NCI-H748 (cell line): ENCODE measurements at regions not wholly inside any gene's neighbourhood (a gene's known extent, or its start where the extent isn't known, plus 50 kb on each side); places are given as distances from the start of the nearest gene placed in this dataset.
"Not testable (repeated sequence)": the region's sequence is repeated elsewhere in the genome, so short reads cannot be mapped to it uniquely, and the experiment has no call there.

ENCODE experiments used
- DNase-seq: peaks from one replicate; lab custom pipeline; 2025; ENCODE audit not compliant: unreplicated experiment; lab: John Stamatoyannopoulos, UW

GRCh38 chr7:67882843-67883242 is 886.2 kb downstream of the TYW1 start:
- DNase-seq = no peak

- no peak for DNase-seq
Observed at GRCh38 chr7:67890316-67890715, 893.7 kb downstream of the TYW1 start.

DNA sequence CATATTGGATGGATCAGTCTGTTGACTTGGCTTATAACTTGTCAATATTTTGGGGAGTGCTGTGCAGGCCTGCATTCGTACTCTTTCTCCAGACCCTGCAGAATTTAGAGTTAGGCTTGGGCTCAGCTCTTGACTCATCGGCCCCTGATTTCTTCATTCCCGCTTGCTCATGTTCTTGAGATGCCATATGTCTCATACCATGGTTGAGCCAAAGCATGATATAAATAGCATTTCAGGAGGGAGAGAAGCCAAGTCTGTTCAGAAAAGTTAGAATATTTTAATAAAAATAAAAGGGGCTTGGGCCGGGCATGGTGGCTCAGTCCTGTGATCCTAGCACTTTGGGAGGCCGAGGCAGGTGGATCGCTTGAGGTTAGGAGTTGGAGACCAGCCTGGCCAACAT is 898.1 kb downstream of the TYW1 start:
- DNase-seq = no peak

DNA sequence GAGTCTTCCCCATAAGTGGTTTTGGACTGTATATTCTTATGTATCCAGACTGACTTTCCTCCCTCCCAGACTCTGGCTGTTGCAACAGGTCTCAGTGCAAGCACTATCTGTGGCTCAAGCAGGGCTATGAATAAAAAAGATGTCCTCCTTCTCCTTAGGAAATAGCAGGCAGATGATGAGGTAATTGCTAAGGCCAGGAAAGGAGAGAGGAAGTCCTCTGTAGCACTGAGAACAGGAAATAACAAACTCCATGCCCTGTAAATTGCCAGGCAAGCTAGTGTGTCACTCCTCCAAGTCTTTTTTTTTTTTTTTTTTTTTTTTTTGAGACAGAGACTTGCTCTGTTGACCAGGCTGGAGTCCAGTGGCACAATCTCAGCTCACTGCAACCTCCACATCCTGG is 900.1 kb downstream of the TYW1 start:
- no peak for DNase-seq

DNA sequence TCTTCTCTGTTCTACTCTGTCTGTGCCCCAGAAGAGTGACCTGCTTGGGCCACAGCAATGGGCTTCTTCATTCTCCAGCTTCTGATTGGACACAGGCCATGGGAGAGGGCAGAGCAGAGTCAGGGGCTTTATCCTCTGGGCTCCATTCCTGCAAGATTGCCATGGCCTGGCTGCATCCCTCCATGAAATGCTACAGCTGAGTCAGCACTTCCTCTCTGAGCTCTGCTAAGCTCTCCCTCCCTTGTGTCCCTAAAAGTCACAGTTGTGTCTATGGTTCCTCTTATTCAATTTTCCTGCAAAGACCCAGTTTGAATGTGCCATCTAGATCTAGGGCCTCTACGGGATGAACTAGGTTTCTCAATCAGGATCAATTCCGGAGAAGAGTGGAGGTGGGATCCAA is 903.8 kb downstream of the TYW1 start:
- no peak for DNase-seq

DNA sequence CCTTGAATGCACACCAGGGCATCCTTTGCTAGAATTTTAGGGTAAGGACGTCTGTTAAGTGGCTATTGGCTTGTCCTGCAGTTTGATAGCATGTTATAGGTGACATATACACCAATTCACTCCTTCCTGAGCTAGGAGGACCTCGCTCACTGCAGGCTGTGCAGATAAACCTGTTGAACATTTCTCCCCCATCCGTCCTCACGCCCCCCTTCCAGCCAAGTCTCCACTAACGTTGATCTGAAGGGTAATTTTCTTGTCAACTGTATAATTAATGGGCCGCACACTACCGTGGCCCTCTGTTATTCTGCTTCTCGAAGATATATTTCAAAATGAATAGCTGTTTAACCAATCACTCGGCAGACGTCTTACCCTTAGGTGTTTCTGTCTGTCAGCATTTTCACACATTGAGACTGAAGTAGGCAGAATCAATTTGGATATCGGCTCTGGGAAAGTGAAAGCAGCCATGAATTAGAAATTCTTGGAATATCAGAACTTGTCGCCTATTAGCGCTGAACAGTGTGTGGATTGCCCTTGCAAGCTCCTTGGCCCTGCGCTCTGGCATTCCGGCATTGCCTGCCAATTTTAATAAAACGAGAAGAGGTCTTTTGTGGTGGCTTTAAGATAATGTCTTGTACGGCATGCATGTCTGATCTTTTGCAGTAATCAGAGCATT is 905.3 kb downstream of the TYW1 start:
- DNase-seq = no peak

DNA sequence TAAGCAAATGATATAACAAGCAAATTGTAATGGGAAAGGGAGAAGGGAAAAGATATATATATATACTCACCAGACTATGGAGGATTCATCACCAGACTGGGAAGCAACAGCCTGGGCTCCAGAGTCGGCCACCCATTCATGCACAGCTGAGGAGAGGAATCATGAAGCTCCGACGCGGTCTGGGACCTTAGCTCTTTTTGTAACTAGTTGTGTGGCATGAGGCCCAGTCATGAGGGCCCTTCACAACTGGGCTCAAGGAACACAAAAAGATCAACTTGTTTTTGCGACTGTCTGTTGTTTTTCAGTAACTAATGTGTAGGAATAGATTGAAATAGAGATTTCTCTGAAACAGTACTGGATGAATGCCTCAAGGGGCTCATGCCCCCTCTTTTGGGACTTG is 911.2 kb downstream of the TYW1 start:
- DNase-seq = no peak

GRCh38 chr7:67912437-67912836 is 915.8 kb downstream of the TYW1 start:
- no peak for DNase-seq

- no peak for DNase-seq
Observed at GRCh38 chr7:67913604-67914003, 917.0 kb downstream of the TYW1 start.

GRCh38 chr7:67916111-67916510 is 919.5 kb downstream of the TYW1 start:
- DNase-seq = not testable (repeated sequence)

- DNase-seq = peak; percentile 92
Observed at GRCh38 chr7:67916571-67917436, 920.2 kb downstream of the TYW1 start.

DNA sequence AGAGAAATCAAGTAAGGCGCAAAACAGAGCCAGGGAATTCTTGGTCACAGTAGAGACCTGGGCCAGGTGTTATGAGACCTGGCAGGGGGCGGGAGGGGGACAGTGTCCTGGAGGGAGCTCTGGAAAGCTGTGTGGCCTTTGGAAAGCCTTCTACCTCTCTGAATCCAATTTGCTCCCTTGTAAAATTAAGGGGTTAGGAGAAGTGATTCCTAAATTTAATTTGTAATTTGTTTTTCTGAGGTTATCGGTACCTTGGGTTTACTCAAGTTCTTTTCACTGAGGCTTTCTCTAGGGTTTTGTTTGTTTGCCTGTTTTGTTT is 920.8 kb downstream of the TYW1 start:
- peak; percentile 53 for DNase-seq

DNA sequence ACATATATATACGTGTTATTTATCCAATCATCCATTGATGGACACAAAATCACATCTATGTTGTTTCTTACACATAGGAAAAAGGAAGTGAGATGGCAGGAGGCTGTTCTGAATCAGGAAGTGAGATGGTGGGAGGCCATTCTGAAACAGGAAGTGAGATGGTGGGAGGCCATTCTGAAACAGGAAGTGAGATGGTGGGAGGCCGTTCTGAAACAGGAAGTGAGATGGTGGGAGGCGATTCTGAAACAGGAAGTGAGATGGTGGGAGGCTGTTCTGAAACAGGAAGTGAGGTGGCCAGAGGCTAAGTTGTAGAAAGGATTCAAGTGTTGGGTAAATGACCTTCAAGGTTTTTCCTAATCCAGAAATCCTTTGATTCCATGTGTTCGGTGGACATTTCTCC is 921.5 kb downstream of the TYW1 start:
- peak; percentile 18 for DNase-seq

GRCh38 chr7:67923286-67923685 is 926.7 kb downstream of the TYW1 start:
- no peak for DNase-seq

DNA sequence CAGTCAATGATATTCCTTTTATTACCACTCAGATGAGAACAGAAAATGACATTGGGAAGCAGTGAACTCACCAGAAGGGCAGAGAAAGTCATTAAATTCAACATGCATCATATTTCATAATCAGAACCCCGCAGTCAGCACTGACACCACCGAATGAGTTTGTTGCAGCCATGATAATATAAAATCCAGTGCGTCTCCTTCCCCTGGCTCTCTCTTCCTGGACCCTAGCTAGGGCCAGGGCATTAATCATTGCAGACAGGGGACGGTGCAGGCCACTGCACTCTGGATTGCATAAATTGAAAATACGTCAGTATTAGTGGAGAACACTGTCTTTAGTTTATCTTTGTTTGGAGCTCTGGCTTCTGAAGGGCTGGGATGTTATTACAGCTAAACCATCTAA is 931.5 kb downstream of the TYW1 start:
- no peak for DNase-seq

DNA sequence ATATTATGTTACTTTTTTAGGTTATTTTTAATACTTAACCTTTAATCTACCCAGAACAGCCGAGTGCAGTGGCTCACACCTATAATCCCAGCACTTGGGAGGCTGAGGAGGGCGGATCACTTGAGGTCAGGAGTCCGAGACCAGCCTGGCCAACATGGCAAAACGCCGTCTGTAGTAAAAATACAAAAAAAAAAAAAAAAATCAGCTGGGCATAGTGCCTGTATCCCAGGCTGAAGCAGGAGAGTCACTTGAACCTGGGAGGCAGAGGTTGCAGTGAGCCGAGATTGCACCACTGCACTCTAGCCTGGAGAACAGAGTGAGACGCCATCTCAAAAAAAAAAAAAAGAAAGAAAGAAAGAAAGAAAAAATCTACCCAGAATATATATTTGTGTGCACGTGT is 939.8 kb downstream of the TYW1 start:
- DNase-seq = not testable (repeated sequence)

GRCh38 chr7:67940400-67940799 is 943.8 kb downstream of the TYW1 start:
- no peak for DNase-seq

DNA sequence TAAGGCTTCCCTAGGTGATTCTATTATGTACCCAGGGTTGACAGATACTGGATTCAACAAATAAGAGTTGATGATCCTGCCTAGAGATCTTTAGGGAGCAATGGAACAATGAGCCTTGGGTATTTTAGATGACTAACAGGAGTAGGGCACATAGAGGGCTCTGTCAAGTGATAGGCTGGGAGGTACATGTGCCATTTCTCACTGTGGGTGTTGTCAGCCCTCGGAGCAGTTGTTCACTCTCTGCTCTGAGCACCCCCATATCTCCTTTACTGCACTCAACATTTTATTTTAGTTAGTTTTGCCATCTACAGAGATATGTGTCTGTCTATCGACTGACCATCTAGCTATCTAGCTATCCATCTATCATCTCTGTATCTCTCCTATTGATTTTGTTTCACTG is 950.6 kb downstream of the TYW1 start:
- DNase-seq = no peak

- DNase-seq = no peak
Observed at GRCh38 chr7:67947646-67948045, 951.0 kb downstream of the TYW1 start.

DNA sequence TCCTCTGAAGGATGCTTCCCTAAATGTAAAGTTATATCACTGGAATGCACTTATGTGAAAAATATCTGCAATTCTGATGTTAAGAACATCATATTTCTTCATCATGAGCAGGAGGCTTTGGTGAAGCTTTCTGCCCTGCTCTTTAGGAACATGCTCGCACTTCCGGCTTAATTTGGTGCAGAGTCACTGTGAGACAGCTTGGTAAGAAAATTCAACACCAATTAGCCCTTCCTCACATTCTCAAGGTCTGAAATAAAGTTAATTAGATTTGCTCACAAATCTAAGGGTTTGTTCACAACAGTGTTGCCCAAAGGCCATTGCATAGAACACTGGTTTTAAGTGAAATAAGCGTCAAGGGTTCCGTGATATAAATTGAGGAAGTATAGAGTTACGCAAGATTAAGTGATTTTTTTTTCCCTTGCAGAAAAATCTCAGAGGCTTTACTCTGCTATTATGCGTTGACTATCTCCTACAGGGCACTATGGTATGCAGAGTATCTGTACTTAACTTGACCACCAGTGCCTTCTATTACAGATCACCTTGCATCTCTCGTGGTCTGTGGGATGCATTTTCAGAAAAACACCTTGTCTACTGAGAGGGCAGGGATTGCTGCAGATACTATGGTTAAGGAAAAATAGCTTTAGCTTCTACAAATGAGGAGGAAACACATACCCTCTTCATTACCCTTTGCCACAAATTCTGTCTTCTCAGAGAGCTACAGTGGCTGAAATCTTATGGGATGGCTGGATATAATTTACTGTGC is 953.9 kb downstream of the TYW1 start:
- DNase-seq = no peak

DNA sequence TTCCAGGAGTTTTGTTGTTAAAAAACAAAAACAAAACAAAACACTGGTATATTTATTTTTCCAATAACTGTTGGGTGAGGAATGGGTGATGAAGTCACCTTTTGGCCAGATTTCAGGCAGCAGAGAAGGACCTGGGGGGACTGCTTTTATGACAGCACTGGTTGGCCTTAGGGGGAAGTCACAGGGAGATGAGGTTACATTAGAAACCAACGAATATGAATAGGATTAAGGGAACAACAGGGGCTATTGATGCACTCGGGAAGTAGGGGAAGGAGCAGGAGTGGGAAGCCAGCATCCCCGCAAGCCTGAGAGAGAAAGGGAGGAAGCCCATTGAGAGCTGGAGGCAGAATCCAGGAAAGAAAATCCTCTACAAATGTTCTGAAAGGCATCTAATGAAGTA is 958.4 kb downstream of the TYW1 start:
- no peak for DNase-seq

- no peak for DNase-seq
Observed at GRCh38 chr7:67962863-67963262, 966.2 kb downstream of the TYW1 start.
